DOHH2 (cell line): ENCODE measurements at regions not wholly inside any gene's neighbourhood (a gene's known extent, or its start where the extent isn't known, plus 50 kb on each side); places are given as distances from the start of the nearest gene placed in this dataset.

Experiments used
- H3F3A ChIP-seq: fragments of 200-600 bp; sonication (generic), shearing (Covaris generic); 2 replicates; pipeline ENCODE4 v1.6.0; 2016; ENCODE audit warnings: antibody characterized with exemption, mild to moderate bottlenecking; ENCODE audit not compliant: control insufficient read depth, insufficient read depth
- H3K27ac ChIP-seq: fragments of 200-600 bp; sonication (generic); 2 replicates; pipeline ENCODE4 v1.5.1; 2014; ENCODE audit warnings: low read depth, mild to moderate bottlenecking, low read length, moderate library complexity
- H3K27me3 ChIP-seq: fragments of 200-600 bp; sonication (generic); 2 replicates; pipeline ENCODE4 v1.6.1; 2014; ENCODE audit warnings: mild to moderate bottlenecking, low read length, mixed read lengths; ENCODE audit not compliant: control insufficient read depth
- H3K36me3 ChIP-seq: fragments of 200-600 bp; sonication (generic); 2 replicates; pipeline ENCODE4 v1.6.1; 2014; ENCODE audit warnings: mild to moderate bottlenecking, low read length, moderate library complexity, mixed read lengths; ENCODE audit not compliant: control insufficient read depth
- H3K4me1 ChIP-seq: fragments of 200-600 bp; sonication (generic); 2 replicates; pipeline ENCODE4 v1.6.1; 2014; ENCODE audit warnings: mild to moderate bottlenecking, low read length, mixed read lengths; ENCODE audit not compliant: control insufficient read depth
- H3K4me2 ChIP-seq: fragments of 200-600 bp; sonication (generic); 2 replicates; pipeline ENCODE4 v1.6.0; 2014; ENCODE audit warnings: mild to moderate bottlenecking, low read length, moderate library complexity
- H3K4me3 ChIP-seq: fragments of 200-600 bp; sonication (generic); 2 replicates; pipeline ENCODE4 v1.5.1; 2014; ENCODE audit warnings: mild to moderate bottlenecking, low read length, mixed read lengths
- H3K79me2 ChIP-seq: fragments of 200-600 bp; sonication (generic); 2 replicates; pipeline ENCODE4 v1.6.1; 2014; ENCODE audit warnings: mild to moderate bottlenecking, low read length, mixed read lengths; ENCODE audit not compliant: control insufficient read depth
- H3K9me2 ChIP-seq: fragments of 200-600 bp; sonication (generic); replicated peaks from 2 replicates; pipeline ENCODE4 v1.6.1; 2014; ENCODE audit warnings: mild to moderate bottlenecking, low read length, mixed read lengths; ENCODE audit not compliant: control insufficient read depth
- H3K9me3 ChIP-seq: fragments of 200-600 bp; sonication (generic); 2 replicates; pipeline ENCODE4 v1.6.1; 2014; ENCODE audit warnings: antibody characterized with exemption, low read length, mixed read lengths; ENCODE audit not compliant: control insufficient read depth, insufficient read depth
- H4K20me1 ChIP-seq: fragments of 200-600 bp; sonication (generic); 2 replicates; pipeline ENCODE4 v1.6.0; 2014; ENCODE audit warnings: low read depth, mild to moderate bottlenecking, antibody characterized with exemption, low read length, moderate library complexity; ENCODE audit not compliant: control insufficient read depth, insufficient read depth
- EZH2phosphoT487 ChIP-seq: fragments of 200-600 bp; sonication (generic); IDR thresholded peaks from 2 replicates; pipeline ENCODE4 v1.6.1; 2017; ENCODE audit warnings: borderline replicate concordance, mild to moderate bottlenecking, antibody characterized with exemption, low read length, moderate library complexity, mixed read lengths
- TF ChIP-seq, protein P1 (sequence below): fragments of 200-600 bp; sonication (generic); IDR thresholded peaks from one replicate; pipeline ENCODE4 v1.5.1; 2014; ENCODE audit warnings: antibody characterized with exemption, mild to moderate bottlenecking, low read depth, low read length; ENCODE audit not compliant: poor library complexity, severe bottlenecking

DNA sequence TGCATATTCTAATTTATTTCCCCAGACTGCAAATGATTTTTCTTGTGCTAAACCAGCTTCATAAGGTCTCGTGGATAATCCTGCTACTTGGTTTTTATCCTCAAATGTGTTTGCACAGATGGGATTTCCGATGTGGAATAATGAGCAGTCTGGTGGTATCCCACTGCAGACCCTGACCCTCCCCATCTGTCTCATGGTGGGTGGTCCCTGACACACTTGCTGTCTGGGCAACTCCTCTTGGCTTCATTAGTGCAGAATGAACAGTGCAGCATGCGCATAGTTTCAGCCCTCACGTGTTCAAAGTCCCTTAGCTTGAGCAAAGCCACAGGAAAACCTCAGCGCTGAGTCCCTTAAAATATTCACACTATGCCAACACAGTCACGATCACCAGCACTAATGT lies 996.5 kb downstream of the AACS start:
- H3K27ac ChIP-seq = no peak overlapping the region
- no peak overlapping the region for H3K4me3 ChIP-seq
- H4K20me1 ChIP-seq = no peaks in the 10 kb centered on the region
- no peaks in the 10 kb centered on the region for H3K36me3 ChIP-seq
- TF ChIP-seq, protein P1, sequence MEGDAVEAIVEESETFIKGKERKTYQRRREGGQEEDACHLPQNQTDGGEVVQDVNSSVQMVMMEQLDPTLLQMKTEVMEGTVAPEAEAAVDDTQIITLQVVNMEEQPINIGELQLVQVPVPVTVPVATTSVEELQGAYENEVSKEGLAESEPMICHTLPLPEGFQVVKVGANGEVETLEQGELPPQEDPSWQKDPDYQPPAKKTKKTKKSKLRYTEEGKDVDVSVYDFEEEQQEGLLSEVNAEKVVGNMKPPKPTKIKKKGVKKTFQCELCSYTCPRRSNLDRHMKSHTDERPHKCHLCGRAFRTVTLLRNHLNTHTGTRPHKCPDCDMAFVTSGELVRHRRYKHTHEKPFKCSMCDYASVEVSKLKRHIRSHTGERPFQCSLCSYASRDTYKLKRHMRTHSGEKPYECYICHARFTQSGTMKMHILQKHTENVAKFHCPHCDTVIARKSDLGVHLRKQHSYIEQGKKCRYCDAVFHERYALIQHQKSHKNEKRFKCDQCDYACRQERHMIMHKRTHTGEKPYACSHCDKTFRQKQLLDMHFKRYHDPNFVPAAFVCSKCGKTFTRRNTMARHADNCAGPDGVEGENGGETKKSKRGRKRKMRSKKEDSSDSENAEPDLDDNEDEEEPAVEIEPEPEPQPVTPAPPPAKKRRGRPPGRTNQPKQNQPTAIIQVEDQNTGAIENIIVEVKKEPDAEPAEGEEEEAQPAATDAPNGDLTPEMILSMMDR = no peak
- TF ChIP-seq EZH2phosphoT487 = no peak
- H3K4me1 ChIP-seq = no peaks in the 10 kb centered on the region
- H3K9me3 ChIP-seq = no peaks in the 10 kb centered on the region
- H3K4me2 ChIP-seq = no peak overlapping the region
- no peaks in the 10 kb centered on the region for H3K79me2 ChIP-seq
- H3K9me2 ChIP-seq = no peaks in the 10 kb centered on the region
- H3K27me3 ChIP-seq = no peaks in the 10 kb centered on the region
- no peaks in the 10 kb centered on the region for H3F3A ChIP-seq

DNA sequence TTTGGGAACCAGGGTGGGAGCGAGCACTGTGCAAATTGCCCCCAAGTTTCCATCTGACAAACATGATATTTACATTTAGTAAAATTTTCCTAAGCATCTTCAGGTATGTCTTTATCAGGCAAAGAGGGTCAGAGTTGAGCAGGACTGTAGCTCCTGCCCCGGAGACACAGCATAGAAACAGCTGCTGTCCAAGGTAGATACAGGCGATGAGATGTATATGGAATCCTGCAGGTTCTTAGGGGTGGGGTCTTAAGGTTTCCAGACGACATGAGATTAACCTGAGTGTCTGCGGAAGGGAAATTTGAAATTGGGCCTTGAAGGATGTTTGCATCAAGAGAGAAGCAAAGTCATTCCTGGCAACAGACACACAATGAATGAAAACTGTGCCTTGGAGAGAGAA lies 998.8 kb downstream of the AACS start:
- no peaks in the 10 kb centered on the region for H3K9me2 ChIP-seq
- H3K4me1 ChIP-seq = no peaks in the 10 kb centered on the region
- no peak overlapping the region for H3K27ac ChIP-seq
- no peaks in the 10 kb centered on the region for H3K9me3 ChIP-seq
- H4K20me1 ChIP-seq = no peaks in the 10 kb centered on the region
- H3K4me2 ChIP-seq = no peak overlapping the region
- H3K36me3 ChIP-seq = no peaks in the 10 kb centered on the region
- H3K27me3 ChIP-seq = no peaks in the 10 kb centered on the region
- no peak for TF ChIP-seq EZH2phosphoT487
- TF ChIP-seq, protein P1 = no peak
- H3K79me2 ChIP-seq = no peaks in the 10 kb centered on the region
- no peak overlapping the region for H3K4me3 ChIP-seq
- no peaks in the 10 kb centered on the region for H3F3A ChIP-seq

DNA sequence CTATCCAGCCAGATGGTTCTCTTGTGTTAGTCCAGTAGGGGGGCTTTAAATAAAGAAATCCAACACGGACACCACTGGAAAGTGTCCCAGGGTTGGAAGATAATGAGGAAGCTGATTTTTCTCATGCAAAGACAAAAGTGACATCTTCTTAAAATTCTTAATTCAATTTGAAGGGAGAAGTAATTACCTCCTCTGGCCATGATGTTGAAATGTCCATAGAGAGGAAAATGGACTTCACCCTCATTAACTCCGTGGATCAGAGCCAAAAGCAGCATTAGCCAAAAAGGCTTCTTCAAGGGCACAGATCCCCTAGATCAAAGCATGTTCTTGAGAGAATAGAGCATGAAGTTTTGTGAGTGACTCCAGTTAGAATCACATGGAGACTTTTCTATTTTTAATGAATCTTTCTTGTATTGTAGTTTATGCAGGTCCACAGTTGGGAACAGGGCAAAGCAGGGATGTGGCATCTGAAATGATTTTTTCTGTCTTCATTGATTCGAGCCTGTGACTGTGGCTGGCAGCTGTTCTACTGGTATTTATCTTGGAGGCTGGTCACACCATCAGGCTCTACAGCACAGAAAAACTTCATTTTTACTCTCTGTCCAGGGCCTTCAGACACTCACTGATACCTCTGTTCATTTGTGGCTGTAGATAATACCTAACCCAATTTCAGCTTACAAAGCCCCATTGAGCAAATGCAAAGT lies 1002.5 kb downstream of the AACS start:
- H3K4me2 ChIP-seq = no peak overlapping the region
- no peaks in the 10 kb centered on the region for H3K9me3 ChIP-seq
- H3K4me3 ChIP-seq = no peak overlapping the region
- no peaks in the 10 kb centered on the region for H3K79me2 ChIP-seq
- H3K27ac ChIP-seq = no peak overlapping the region
- no peaks in the 10 kb centered on the region for H3F3A ChIP-seq
- H3K4me1 ChIP-seq = no peaks in the 10 kb centered on the region
- H4K20me1 ChIP-seq = no peaks in the 10 kb centered on the region
- H3K36me3 ChIP-seq = no peaks in the 10 kb centered on the region
- H3K27me3 ChIP-seq = no peaks in the 10 kb centered on the region
- H3K9me2 ChIP-seq = no peaks in the 10 kb centered on the region
- TF ChIP-seq, protein P1 = no peak
